ENCODE measurements at regions not wholly inside any gene's neighbourhood (a gene's known extent, or its start where the extent isn't known, plus 50 kb on each side); places are given as distances from the start of the nearest gene placed in this dataset.

DNA sequence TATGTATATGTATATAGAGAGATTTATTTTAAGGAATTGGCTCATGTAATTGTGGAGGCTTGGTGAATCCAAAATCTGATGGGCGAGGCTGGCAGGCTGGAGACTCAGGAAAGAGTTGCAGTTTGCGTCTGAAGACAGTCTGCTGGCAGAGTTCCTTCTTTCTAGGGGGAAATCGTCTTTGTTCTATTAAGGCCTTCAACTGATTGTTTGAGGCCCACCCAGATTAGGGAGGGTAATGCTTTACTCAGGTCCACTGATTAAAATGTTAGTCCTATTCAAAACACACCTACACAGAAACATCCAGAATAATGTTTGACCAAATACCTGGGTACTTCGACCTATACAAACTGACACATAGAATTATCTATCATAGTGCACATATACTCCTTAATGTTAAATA is 149.5 kb downstream of the NAA11 start:
- TF ChIP-seq, protein P1, sequence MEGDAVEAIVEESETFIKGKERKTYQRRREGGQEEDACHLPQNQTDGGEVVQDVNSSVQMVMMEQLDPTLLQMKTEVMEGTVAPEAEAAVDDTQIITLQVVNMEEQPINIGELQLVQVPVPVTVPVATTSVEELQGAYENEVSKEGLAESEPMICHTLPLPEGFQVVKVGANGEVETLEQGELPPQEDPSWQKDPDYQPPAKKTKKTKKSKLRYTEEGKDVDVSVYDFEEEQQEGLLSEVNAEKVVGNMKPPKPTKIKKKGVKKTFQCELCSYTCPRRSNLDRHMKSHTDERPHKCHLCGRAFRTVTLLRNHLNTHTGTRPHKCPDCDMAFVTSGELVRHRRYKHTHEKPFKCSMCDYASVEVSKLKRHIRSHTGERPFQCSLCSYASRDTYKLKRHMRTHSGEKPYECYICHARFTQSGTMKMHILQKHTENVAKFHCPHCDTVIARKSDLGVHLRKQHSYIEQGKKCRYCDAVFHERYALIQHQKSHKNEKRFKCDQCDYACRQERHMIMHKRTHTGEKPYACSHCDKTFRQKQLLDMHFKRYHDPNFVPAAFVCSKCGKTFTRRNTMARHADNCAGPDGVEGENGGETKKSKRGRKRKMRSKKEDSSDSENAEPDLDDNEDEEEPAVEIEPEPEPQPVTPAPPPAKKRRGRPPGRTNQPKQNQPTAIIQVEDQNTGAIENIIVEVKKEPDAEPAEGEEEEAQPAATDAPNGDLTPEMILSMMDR (IDR thresholded peaks at IDR 0.05): no peak
- TF ChIP-seq POLR2A (IDR thresholded peaks at IDR 0.05): no peak

Data from esophagus squamous epithelium (tissue), 4 donors.